NCI-H82 treated with DMSO at 0.1 percent for 48 hours (cell line): ENCODE measurements at regions not wholly inside any gene's neighbourhood (a gene's known extent, or its start where the extent isn't known, plus 50 kb on each side); places are given as distances from the start of the nearest gene placed in this dataset.
"Not testable (repeated sequence)": the region's sequence is repeated elsewhere in the genome, so short reads cannot be mapped to it uniquely, and the experiment has no call there.

Source experiments
- DNase-seq: peaks from one replicate; lab custom pipeline; 2025; ENCODE audit not compliant: unreplicated experiment; lab: John Stamatoyannopoulos, UW

DNA sequence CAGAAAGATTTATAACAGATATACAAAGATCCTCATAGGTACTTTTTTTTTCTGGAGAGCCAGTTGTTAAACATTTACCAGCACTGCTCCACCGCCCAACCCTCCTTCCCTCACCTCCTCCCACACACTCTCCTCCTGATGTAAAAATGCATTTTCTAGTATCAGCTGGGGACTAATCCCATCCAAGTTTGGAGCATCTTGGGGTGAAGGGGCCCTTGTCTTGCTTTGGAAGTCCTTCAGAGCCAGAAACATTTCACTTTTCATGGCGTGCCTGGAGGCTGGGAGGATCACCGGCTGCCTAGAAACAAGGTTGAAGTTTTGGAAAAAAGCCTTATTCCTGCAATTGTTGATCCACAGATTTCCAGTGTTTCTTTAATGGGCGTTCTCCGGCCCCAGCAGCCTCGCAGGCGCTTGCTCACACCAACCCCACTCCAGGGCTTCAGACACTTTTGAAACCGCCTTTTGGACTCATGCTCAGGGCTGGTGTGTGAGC, 165.1 kb upstream of the AFDN start:
- no peak for DNase-seq

DNA sequence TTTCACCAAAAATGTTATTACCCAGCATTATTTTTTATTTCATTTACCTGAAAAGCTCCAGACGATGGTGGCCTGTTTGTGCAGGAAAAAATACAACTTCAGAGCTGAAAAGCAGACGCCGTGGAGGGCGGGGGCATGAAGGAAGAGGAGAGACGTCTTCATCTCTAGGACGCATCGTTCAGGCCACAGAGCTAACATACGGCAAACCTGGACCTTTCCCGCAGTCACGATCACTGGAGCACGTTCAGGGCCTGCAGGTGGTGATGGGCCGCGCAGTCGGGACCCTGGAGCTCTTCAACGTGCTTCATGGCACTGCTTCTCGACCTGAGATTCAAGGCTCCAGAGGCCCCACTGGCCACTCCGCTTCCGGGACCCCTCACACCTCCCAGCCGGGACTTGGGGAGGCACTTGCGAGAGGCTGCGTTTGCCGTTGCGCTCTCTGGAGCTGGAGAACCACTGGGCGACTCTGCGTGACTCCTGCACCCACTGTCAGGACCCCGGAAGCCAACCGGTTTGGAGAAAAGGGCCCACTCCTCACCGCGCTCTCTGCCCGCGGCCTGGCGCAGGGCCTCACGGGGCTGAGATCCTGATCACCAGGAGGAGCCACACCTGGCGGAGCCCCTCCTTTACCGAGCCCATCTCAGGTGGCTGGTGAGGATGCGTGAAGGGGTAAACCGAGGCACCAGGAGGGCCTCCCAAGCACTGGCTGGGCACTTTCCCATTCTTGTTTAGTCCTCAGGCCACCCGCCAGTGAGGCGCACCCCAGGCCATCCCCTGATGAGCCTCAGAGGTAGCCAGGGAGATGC, 164.4 kb upstream of the AFDN start:
- no peak for DNase-seq

DNA sequence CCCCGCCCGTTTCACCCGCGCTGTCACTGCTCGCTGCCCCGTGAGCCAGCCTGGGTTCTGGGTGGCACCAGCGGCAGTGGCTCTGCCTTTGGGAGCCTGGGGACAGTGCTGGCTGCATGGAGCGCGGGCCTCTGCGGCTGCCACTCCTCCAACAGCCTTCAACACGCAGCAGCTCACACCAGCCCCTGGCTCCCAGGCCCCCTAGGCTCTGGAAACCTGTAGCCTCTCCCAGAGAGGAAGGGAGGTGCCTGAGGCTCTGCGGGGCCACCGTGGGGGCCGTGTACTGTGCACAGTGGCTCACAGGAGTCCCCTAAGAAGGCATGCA, 163.9 kb upstream of the AFDN start:
- DNase-seq = no peak

GRCh38 chr6:167663316-167663715, 163.4 kb upstream of the AFDN start:
- DNase-seq = no peak

GRCh38 chr6:167663784-167664443, 162.8 kb upstream of the AFDN start:
- DNase-seq = no peak

DNA sequence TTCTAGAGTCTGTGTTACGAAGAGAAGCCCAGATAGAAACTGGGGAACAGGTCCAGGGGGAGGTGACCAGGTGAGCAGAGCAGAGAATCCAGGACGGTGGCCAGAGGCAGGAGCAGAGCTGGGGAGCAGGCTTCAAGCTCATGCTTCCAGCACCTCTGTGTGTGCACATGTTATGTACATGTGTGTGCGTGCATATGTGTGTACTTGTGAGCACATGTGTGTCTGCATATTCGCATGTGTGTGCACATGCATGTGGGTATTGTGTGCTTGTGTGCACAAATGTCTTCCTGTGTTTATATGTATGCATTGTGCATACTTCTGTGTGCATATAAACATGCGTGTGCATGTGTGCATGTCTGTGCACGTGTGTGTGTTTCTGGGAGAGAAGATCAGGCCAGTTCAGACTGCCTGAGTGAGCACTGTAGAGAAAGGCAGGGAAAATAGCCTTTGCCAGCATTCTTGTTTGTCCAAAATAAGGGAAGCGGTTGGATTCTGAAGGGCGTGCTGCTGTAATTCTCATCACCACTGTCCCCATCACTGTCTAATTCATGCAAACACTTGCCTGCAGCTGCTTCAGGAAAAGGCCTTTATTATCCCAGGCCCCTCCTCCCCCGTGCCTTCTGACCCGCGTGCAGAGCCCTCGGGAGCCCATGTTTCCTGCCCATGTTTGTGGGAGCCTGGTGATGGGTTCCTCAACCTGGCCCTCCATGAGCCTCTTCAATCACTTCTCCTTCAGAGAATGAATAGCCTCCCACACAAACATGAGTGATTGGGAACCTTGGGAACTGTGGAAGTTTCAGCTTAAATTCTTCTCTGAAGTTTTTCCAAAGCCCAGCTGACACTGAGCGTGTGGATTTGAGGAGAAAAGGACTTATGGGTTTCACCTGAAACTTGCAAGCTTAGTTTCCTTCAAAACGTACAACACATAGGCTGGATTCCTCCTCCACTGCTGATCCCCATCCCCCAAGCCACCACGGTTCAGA, 161.7 kb upstream of the AFDN start:
- DNase-seq = no peak

GRCh38 chr6:167665698-167666330, 160.9 kb upstream of the AFDN start:
- DNase-seq = no peak

- DNase-seq = no peak
Measured at GRCh38 chr6:167666571-167667203, 160.0 kb upstream of the AFDN start.

DNA sequence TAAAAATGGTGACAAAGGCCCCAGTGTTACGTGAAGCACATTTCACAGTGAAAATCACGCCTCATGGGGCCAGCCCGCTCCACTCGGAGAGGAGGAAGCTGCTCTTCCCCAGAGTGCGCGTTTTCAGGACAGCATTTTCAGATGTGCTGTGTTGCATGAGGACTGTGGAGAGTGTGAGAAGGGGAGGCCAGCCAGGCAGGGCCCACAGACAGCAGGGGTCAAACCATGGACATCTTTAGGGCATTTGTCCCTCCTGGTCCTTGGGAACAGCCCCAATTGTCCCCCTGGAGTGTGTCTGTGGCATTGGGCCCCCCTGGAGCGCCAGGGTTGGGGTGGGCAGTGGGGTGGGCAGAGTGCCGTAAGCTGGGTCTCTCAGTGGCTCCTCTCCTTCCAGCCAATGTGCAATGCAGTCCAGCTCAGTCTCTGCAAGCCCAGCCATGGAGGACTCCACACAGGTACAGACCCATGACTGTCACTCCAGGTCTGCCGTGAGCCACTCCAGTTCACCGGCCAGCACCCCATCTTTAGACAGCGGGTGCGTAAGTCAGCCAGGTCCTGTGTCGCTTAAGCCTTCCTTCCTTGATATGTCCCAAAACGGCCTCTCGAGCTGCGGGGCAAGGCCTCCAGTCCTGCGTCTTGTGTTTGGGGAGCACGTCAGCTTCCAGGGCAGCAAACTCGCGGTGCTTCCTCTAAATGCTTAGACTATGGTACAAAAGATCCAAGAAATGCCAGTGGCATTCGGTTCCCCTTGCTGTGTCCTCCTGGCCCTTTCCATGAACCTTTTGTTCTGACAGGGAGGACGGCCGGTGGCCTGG, 159.3 kb upstream of the AFDN start:
- DNase-seq = no peak

GRCh38 chr6:167668019-167668753, 158.5 kb upstream of the AFDN start:
- DNase-seq = no peak

- no peak for DNase-seq
Measured at GRCh38 chr6:167668754-167669552, 157.8 kb upstream of the AFDN start.

GRCh38 chr6:167669553-167669849, 157.2 kb upstream of the AFDN start:
- DNase-seq = no peak

- no peak for DNase-seq
Measured at GRCh38 chr6:167669870-167670802, 156.6 kb upstream of the AFDN start.

DNA sequence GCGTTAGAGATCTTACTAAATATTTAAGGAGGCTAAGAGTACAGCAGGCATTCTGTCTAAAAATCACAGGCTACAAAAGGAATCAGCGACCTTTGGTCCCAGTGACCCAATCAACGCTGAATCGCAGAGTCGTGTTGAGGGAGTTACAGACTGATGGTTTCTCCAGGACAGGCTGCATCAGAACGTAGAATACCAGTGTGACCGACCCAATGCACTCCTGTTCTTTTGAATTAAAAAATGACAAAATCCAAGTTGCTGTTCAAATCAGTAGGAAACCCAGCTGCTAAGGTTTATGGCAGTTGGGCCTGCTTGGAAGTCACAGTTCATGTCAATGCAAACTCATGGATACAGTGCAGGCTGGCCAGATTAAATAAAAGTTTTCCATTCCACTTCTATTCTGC, 155.8 kb upstream of the AFDN start:
- DNase-seq = no peak

- DNase-seq = not testable (repeated sequence)
Measured at GRCh38 chr6:167671379-167671976, 155.2 kb upstream of the AFDN start.

GRCh38 chr6:167671977-167672687, 154.6 kb upstream of the AFDN start:
- no peak for DNase-seq
